Fibroblast of skin of right biceps (primary cell): ENCODE measurements at regions not wholly inside any gene's neighbourhood (a gene's known extent, or its start where the extent isn't known, plus 50 kb on each side); places are given as distances from the start of the nearest gene placed in this dataset.

Experiments
- DNase-seq: peaks from one replicate; pipeline ENCODE4 v3.0.0-alpha.2; 2013

DNA sequence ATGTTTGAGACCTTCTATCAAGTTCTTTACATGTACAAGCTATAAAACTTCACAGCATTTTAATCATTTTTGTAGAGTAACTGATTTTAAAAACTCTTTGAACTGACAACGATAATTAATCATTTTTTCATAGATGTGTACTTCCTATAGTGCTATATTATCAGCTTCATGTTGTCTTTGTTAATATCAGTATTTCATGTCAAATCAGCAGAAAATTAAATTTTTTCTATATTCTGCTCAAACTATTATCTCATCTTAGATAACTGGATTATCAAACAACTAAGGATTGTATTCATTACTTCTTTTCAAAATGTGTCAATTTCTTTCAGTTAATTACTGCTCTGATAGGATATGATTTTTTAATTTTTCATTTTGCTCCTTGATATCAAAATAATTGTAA lies 214.6 kb upstream of the RGS18 start:
- DNase-seq = no peak

DNA sequence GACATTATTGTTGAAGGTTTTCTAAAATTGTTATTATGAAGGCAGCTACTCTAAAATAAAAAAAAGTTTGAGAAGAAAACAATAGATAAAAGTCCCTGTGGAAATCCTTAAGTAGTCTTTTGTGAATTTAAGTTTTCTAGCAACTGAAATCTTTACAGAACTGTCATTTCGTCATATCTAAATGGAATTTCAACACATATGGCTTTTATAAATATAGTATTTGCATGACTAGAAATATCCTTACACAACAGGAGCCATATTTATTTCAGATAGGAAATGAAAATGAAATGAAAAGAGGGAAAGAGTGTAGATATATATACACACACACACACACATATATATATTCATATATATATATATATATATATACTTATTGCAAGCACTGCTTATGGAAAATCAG lies 204.7 kb upstream of the RGS18 start:
- no peak for DNase-seq

DNA sequence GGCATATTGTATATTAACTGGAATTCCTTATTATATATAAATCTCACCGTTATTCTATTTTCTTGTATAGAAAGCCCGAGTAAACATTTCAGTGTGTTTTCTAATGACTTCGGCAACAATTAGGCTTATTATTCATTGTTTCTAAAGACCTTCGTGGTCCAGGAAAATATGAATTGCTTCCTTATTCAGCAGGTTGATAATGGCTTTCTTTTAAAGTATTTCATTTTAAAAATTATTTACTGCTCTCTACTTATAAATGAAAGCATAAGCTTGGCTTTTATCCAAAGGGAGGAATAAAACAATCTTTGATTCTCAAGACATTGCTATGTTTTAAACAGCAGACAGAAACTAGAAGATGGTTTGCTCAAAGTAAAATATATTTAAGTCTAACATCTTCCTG lies 198.4 kb upstream of the RGS18 start:
- DNase-seq = no peak

DNA sequence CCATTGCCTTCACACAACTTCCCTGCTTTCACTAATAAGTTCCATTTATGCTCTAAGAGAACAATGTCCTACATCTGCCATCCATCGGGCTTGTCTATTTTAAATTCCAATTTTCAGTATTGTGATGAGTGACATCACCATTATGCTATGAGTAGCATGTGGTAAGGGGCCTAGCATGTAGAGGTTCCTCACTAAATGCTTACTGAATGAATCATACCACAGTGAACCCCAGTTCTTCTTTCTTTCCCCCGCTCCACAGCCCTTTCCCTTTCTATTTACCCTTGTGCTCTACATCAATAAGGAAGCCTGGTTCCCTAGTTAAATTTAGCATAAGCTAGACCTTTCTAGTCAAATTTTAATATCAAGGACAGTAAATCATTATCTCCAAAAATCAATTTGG lies 195.0 kb upstream of the RGS18 start:
- DNase-seq = peak; percentile 76

DNA sequence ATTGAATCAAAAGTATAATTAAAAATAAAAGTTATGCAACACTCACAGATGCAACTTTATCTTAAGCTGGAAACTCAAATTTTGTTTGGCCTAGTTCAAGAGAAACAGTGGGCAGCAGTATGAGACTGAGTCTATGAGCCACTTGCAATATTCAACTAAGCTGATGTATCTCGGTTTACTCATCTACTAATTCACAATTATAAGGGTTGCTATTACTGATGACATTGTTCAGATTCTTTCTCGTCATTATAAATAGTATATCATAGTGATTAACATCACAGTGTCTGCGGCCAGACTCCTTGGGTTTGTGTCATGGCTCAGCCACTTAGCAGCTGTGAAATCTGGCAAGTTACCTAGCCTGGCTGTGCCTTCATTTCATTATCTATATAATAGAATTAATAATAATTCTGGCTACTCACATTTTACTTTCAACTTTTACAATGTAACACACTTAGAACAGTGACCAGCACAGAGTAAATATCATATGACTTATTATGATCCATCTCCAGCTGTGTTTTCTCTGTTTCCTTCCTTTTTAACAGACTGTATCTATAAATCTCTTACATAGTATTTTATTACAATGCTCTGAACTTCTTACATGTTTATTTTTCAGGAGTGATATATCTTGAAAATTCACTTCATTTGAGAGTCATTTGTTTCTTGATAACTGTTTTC lies 194.3 kb upstream of the RGS18 start:
- peak; percentile 82 for DNase-seq

DNA sequence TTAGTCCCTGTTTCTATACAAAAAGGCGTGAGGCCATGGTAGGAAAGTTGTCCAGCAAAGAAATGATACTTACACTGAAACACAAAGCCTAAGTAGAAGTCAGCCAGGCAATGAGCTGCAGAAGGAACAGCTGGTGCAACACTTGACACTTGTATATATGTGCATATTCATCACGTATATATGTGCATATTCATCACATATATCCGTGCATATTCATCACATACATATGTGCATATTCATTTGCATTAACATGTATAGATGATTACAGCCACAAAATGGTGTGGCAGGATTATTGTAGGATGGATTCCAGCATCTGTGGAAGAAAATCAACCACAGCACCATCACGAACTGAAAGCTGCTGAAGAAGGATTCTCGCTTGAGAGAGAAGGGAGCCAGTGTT lies 189.0 kb upstream of the RGS18 start:
- DNase-seq = peak; percentile 44

DNA sequence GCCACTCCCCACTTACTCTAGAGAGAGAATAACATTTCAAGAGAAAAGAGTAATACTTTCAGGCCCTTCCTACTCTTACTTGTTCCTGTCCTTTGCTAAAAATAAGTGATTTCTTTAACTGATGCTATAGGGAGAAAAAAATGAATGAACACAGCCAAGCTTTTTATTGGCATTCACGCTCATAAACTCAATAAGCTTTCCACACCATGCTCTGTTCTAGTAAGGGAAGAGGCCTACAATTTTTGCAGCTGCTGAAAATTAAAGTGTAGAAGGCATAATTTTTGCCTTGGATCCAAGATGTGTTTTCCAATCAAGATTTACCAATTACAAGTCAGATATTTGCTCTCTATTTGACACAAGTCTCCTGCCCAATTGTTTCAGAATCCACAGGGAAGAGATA lies 188.1 kb upstream of the RGS18 start:
- no peak for DNase-seq

DNA sequence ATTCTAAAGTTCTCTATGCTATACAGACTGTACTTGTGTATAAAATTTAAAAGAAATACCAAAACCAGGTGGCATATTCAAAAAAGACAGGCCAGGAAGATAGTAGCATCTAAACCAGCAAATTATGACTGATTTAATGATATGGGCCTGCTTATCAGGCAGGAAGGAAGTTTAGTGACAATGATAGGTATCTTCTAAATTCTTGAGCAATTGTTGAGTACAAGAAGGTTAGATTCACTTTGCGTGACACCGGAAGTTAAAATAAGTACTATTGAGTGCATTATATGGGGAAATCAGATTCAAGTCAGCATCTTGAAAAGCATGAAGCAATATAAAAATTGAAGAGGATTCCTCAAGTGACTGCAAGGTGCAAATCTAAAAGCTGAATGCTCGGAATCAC lies 186.8 kb upstream of the RGS18 start:
- DNase-seq = no peak

DNA sequence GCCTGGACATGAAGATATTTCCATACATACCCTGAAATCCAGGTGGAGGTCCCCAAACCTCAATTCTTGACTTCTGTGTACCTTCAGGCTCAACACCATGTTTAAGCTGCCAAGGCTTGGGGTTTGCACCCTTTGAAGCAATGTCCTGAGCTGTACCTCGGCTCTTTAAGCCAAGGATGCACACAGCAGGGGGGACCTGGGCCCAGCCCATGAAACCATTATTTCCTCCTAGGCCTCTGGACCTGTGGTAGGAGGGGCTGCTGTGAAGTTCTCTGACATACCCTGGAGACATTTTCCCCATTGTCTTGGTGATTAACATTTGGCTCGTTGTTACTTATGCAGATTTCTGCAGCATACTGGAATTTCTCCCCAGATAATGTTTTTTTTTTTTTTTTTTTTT lies 184.3 kb upstream of the RGS18 start:
- no peak for DNase-seq

DNA sequence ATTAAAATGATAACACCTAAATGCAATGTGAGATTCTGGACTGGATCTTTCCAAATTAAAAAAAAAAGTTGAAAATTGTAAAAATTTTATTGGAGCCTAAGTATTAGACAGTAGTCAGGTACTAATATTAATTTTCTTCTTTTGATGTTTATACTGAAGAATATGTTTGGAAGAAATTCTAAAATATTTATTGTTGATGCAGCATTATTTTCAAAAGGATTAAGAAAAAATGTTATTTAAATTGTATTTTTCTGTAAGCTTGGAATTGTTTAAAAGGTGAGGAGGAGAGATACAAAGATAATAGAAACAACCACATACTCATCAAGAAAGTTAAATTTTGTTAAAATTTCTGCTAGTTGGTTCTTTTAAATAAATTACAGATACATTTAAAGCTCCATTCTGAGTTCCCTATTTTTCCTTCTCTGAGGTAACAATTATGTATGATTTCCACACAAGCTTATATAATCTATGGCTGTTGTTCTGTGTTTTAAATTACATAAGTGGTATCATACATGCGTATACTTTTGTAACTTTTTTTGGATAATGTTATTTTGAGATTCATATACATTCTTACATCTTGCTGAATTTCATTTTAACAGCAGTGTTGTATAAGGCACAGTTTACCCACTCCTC lies 180.3 kb upstream of the RGS18 start:
- no peak for DNase-seq

DNA sequence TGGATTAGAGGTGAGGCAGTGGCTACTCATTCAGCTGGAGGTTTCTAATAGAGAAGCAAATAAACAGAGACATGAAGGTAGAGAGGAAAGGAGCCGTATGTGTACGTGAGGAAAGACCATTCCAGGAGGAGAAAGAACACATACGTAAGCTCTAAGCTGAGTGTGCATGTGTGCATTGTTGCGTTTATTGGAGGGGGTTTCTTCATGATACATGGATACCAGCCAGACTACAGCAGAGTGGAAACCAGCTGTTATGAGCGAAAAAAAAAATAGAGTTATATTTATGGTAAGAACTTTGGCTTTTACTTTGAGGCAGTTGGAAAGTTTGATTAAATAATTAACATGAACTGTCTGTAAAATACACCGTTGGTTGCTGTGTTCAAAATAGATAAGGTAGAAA lies 173.4 kb upstream of the RGS18 start:
- no peak for DNase-seq

DNA sequence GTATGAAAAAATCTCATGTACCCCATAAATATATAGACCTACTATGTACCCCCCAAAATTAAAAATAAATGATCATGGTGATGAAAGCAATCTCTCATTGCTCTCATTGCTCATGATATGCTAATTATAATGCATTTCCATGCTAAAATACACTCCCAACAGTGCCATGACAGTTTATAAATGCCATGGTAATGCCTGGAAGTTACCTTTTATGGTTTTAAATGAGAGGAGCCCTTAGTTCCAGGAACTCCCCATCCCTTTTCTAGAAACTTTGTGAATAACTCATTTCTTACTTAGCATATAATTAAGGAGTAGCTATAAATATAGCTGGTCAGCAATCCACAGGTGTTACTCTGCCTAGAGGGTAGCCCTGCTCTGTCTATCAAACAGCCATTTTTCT lies 166.1 kb upstream of the RGS18 start:
- DNase-seq = no peak

DNA sequence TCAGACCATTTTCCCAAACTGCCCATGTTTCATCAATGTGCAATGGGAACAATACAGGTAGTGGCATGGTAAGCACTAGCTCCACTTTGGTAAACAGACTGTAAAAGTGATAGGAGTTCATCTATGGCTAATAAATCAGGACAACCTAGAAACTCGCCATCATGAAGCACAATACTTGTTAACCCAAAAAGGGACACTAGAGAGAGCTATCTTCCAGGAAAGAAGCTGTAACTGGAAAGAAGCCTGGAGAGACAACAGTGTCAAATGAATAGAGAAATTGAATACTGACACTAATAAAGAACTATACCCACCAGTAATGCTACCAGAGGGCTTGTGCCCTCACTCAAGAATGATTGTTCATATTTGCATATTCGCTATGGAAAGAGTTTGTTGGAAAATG lies 164.7 kb upstream of the RGS18 start:
- peak; percentile 52 for DNase-seq

DNA sequence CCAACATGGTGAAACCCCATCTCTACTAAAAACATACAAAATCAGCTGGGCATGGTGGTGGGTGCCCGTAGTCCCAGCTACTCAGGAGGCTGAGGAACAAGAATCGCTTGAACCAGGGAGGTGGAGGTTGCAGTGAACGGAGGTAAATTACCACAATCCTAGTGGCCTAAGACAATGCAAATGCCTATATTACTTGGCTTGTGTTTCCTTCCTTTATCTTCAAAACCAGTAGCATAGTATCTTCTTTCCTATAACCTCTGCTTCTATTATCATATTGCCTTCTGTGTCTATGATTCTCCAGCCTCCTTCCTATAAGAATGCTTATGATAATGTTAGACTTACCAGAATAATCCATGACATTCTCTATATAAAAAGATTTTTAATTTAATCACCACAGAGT lies 156.2 kb upstream of the RGS18 start:
- DNase-seq = no peak

DNA sequence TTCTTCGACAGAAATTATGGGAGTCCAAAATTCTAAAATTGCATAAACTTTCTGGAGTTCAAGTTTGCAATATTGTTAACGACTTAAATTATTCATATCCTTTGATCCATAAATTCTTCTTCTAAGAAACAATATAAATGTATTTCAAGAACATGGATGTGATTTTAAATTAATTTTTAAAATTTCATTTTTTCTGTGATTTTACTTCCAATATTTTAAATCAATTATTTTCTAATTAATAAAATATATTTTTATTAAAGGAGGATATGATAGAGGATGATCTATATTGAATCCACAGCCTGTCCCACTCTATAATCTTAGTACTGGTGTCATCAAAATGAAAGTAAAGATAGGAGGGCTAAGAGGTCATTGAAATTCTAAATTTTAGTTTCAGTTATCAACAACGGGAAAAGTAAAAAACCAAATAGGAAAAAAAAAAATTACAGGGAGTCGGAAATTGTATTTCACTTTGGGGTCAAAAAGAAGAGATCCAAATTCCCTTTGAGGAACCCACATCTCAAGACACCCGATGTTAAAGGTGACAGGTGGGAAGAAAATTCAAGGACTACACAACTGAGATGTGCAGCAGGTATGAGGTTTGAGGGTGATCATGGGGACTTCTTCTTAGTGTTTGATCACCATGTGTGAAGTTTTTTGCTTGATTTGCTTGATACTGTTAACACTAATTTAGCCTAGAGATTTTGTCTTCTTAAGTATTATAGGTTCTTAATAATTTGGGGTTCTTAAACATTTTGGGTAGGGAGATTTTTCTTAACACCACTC lies 154.8 kb upstream of the RGS18 start:
- no peak for DNase-seq

DNA sequence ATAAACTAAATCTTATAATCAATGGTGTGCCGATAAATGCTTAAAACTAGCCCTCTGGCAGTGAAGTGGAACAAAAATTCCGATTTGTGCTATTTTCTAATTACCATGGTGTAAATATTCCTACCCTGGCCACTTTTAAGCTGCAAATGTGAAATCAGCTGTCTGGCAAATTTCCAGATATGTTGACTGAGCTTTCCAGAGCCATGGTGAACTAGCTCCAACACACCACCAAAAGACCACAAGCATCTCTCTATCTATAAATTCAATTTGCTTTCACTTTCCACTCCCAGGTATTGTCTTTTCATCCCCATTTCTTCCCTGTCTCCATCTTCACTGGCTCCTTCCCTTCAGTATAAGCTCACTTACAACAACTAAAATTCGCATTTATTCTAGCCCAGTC lies 152.3 kb upstream of the RGS18 start:
- DNase-seq = peak; percentile 7

DNA sequence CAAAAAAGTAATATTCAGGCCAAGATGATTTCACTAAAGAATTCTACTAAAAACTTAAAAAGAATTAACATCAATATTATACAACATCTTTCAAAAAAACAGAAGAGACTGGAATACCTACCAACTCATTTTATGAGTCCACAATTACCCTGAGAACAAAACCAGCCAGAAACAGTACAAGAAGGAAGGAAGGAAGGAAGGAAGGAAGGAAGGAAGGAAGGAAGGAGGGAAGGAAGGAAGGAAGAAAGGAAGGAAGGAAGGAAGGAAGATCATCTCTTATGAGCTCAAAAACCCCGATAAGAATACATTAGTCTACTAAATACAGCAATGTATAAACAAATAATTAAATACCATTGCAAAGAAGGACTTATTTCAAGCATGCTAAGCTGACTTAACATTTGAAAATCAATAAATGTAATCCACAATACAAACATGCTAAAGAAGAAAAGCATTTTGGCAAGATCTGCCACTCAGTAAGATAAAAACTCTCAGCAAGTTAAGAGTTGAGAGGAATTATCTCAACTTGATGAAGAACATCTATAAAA lies 149.9 kb upstream of the RGS18 start:
- no peak for DNase-seq

DNA sequence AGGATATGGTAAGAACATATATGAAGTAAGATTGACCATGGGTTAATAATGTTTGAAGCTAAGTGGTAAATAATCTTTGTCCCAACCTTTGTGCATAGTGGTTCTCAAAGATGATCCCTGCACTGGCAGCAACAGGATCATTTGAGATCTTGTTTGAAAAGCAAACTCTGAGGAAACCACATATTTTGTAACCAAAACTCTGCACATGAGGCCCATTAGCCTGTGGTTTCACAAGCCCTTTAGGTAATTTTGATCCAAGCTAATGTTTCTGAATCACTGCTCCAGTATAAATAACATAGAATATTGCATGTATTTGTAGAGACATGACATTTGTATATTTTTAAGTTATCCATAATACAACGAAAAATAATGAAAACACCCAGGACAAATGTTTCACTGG lies 147.9 kb upstream of the RGS18 start:
- DNase-seq = peak; percentile 40

DNA sequence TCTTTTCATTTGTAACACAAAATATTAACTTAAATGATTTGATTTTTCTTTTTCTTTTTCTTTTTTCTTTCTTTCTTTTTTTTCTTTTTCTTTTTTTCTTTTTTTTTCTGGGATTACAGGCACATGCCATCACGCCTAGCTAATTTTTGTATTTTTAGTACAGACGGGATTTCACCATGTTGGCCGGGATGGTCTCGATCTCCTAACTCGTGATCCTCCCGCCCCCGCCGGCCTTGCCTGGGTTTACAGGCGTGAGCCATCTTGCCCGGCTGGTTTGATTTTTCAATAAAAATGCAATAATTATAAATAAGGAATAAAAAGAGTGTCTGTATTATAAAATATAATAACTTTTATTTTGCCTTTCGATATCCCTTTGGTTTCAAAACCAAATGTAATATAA lies 146.7 kb upstream of the RGS18 start:
- DNase-seq = no peak

DNA sequence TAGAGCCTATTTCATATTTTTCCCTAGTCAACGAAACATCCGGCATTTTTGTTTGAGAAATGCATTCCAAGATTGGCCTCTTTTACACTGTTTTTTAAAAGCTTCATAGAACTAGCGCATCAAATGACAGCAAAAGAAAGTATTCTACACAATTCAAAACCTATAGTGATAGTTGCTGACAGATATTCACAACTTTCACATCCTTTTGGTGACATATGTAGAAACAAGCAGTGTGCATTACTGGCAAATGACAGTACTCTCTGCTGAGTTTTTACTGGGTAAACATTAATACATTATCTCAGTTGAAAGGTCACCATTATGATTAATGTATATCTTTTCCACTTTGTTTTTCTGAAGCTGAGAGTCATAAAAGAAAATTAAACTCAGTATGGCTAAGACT lies 135.4 kb upstream of the RGS18 start:
- DNase-seq = no peak

DNA sequence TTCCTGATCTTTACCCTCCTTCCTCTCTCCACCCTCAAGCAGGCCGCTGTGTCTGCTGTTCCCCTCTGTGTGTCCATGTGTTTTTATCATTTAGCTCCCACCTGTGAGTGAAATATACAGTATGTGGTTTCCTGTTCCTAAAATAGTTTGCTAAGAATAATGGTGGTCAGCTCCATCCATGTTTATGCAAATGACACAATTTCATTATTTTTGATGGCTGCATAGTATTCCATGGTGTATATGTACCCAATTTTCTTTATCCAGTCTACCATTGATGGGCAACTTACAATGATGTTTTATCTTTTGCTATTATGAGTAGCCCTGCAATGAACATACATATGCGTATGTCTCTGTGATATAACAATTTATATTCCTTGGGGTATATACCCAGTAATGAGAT lies 133.4 kb upstream of the RGS18 start:
- DNase-seq = no peak

DNA sequence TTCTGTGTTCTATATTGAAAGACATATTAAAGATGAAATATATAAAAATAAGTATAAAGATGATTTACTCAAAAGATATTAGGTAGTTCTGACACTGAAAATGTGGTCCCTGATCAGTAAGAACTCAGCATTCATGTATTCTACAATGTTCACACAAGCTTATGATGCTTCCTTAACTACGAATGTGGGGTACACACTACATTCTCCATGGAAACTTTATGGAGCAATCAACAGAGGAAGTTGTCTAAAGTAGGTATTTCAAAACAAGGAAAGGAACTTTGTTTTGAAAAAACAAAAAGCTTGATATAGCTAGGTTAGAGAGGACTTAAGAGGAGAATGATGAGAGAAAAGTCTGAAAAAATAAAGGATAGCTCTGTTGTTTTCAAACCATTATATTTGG lies 119.7 kb upstream of the RGS18 start:
- DNase-seq = no peak

DNA sequence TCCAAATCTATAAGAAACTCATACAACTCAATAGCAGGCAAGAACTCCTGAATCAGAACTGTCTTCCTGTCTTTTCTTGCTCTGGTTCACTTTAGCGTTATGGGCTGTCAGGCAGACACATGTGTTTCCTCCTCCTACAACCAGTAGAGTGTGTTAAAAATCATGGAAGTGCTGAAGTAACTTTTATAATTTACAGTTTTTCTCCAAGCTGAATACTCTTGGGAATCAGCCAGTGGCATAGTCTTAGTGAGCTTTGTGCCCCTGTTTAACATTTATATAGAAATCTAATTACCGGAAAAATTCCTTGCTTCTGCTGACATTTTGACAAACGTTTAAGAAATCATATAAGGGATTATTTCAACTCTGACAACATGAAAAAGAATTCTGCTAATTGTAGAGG lies 113.1 kb upstream of the RGS18 start:
- peak; percentile 78 for DNase-seq

DNA sequence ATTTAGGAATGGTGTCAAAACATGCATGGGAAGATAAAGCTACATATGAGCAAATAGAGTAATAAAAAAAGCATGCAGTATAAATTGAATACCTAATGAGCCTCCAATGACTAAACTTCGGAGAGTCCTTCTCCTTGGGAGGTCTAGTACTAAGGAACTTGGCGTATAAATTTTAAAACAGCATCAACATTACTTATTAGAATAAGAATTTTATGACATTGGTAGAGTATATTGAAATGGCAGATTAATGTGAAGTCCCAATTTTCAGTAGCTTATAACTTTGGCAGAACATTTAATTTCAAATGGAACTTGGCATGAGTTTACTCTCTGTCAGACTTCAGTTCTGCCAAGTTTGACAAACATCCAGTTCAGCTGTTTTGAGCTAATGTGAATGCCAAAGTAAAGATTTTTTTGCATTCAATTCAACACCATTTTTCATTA lies 104.7 kb upstream of the RGS18 start:
- DNase-seq = peak; percentile 65
